SK-N-SH (cell line): ENCODE measurements at regions not wholly inside any gene's neighbourhood (a gene's known extent, or its start where the extent isn't known, plus 50 kb on each side); places are given as distances from the start of the nearest gene placed in this dataset.
A peak's percentile ranks its signal among the peaks of the same experiment; 100 is the strongest.

Experiments used
- CTCF ChIA-PET: fragments of 300-600, 350-600 bp; formaldehyde crosslinking; extraction: SDS; loops from one replicate; lab custom pipeline; 2021; lab: Yijun Ruan, JAX
- POLR2A ChIA-PET: fragments of 350-600 bp; sonication (Branson Sonifier 250); formaldehyde crosslinking; extraction: SDS; loops from one replicate; lab custom pipeline; 2020; ENCODE audit warnings: antibody characterized with exemption, inconsistent platforms; lab: Yijun Ruan, JAX
- DNase-seq: peaks from one replicate; pipeline ENCODE4 v3.0.0; 2012
- H2AFZ ChIP-seq: fragments of 200-600 bp; sonication (generic); 2 replicates; pipeline ENCODE4 v1.8.1; 2016; ENCODE audit warnings: antibody characterized with exemption, mild to moderate bottlenecking, low read depth
- H3F3A ChIP-seq: fragments of 200-600 bp; sonication (generic); replicated peaks from 2 replicates; pipeline ENCODE3; 2016; ENCODE audit warnings: antibody characterized with exemption, mild to moderate bottlenecking; ENCODE audit not compliant: insufficient read depth
- H3K27ac ChIP-seq, 2 experiments: fragments of 200-500 bp in 1 of 2; fragments of 200-600 bp in 1 of 2; sonication (Bioruptor generic) in 1 of 2; sonication (generic), shearing (Covaris generic) in 1 of 2; 2 replicates each; pipeline versions ENCODE4 v1.5.1 to v1.6.1; 2014 to 2016; ENCODE audit warnings: low read depth in 2 of 2, inconsistent platforms in 1 of 2, low read length in 1 of 2, mild to moderate bottlenecking in 1 of 2, mixed read lengths in 1 of 2
- H3K27me3 ChIP-seq: fragments of 200-600 bp; sonication (generic), shearing (Covaris generic); 2 replicates; pipeline ENCODE4 v1.6.1; 2016; ENCODE audit warnings: mixed run types; ENCODE audit not compliant: insufficient read depth
- H3K36me3 ChIP-seq, 2 experiments: fragments of 200-500 bp in 1 of 2; fragments of 200-600 bp in 1 of 2; sonication (Bioruptor generic) in 1 of 2; sonication (generic) in 1 of 2; replicated peaks in 1 of 2; 2 replicates each; pipeline versions ENCODE3 to v1.5.1; 2014 to 2016; ENCODE audit warnings: low read length in 1 of 2, mild to moderate bottlenecking in 1 of 2; ENCODE audit not compliant: insufficient read depth in 2 of 2, control insufficient read depth in 1 of 2
- H3K4me1 ChIP-seq, 2 experiments: fragments of 200-500 bp in 1 of 2; fragments of 200-600 bp in 1 of 2; sonication (Bioruptor generic) in 1 of 2; sonication (generic), shearing (Covaris generic) in 1 of 2; 2 replicates each; pipeline versions ENCODE4 v1.5.1 to v1.6.1; 2014 to 2016; ENCODE audit warnings: low read depth in 1 of 2, low read length in 1 of 2, mixed run types in 1 of 2; ENCODE audit not compliant: insufficient read depth in 2 of 2, control insufficient read depth in 1 of 2
- H3K4me2 ChIP-seq: fragments of 200-600 bp; sonication (generic), shearing (Covaris generic); 2 replicates; pipeline ENCODE4 v1.6.1; 2017; ENCODE audit warnings: mixed run types
- H3K4me3 ChIP-seq, 2 experiments: fragments of 200-500 bp in 1 of 2; fragments of 200-600 bp in 1 of 2; sonication (Bioruptor generic) in 1 of 2; sonication (generic), shearing (Covaris generic) in 1 of 2; 2 replicates each; pipeline versions ENCODE4 v1.5.1 to v1.8.1; 2014 to 2016; ENCODE audit warnings: low read depth in 2 of 2, inconsistent platforms in 1 of 2, low read length in 1 of 2, mild to moderate bottlenecking in 1 of 2, mixed read lengths in 1 of 2, moderate library complexity in 1 of 2
- H3K79me2 ChIP-seq: fragments of 200-600 bp; sonication (generic); 2 replicates; pipeline ENCODE4 v1.8.1; 2017; ENCODE audit warnings: mild to moderate bottlenecking; ENCODE audit not compliant: insufficient read depth
- H3K9ac ChIP-seq: fragments of 200-600 bp; sonication (generic); 2 replicates; pipeline ENCODE4 v1.6.1; 2017; ENCODE audit warnings: mixed run types
- H3K9me2 ChIP-seq: fragments of 200-600 bp; sonication (generic); 2 replicates; pipeline ENCODE4 v1.6.1; 2017; ENCODE audit warnings: mixed run types
- H3K9me3 ChIP-seq: fragments of 200-600 bp; sonication (generic); 2 replicates; pipeline ENCODE4 v1.6.1; 2017; ENCODE audit warnings: mixed run types, mild to moderate bottlenecking, moderate library complexity
- H4K20me1 ChIP-seq: fragments of 200-600 bp; sonication (generic); 2 replicates; pipeline ENCODE4 v1.6.1; 2017; ENCODE audit warnings: mild to moderate bottlenecking, mixed run types; ENCODE audit not compliant: insufficient read depth
- CTCF ChIP-seq: fragments of 200-600 bp; sonication (generic); IDR thresholded peaks from 2 replicates; pipeline ENCODE4 v1.6.1; 2017; ENCODE audit warnings: antibody characterized with exemption, mild to moderate bottlenecking, moderate library complexity
- ELF1 ChIP-seq: IDR thresholded peaks from 2 replicates; pipeline ENCODE4 v1.4.0; 2012
- EP300 ChIP-seq, 2 experiments: IDR thresholded peaks; 2 replicates each; pipeline versions ENCODE4 v1.4.0 to v1.6.1; 2012; ENCODE audit warnings: borderline replicate concordance in 1 of 2, low read depth in 1 of 2, low read length in 1 of 2
- FOXJ3 ChIP-seq: sonication (generic); formaldehyde crosslinking; IDR thresholded peaks from 2 replicates; pipeline ENCODE4 v1.5.1; 2020; ENCODE audit warnings: mild to moderate bottlenecking, missing genetic modification reagents
- GABPA ChIP-seq: IDR thresholded peaks from 2 replicates; pipeline ENCODE4 v1.4.0; 2012; ENCODE audit warnings: low read depth, mild to moderate bottlenecking
- GATA2 ChIP-seq: sonication (generic); formaldehyde crosslinking; IDR thresholded peaks from 2 replicates; pipeline ENCODE4 v1.5.0; 2020; ENCODE audit warnings: mild to moderate bottlenecking, missing genetic modification reagents
- JUND ChIP-seq: IDR thresholded peaks from 2 replicates; pipeline ENCODE4 v1.4.0; 2012
- NFIC ChIP-seq: IDR thresholded peaks from 2 replicates; pipeline ENCODE4 v1.4.0; 2012; ENCODE audit warnings: borderline replicate concordance
- NRF1 ChIP-seq: IDR thresholded peaks from 2 replicates; pipeline ENCODE4 v1.6.1; 2012; ENCODE audit warnings: low read depth, mild to moderate bottlenecking, low read length
- RAD21 ChIP-seq: IDR thresholded peaks from 2 replicates; pipeline ENCODE4 v1.6.1; 2012; ENCODE audit warnings: mild to moderate bottlenecking, low read length
- RCOR1 ChIP-seq: fragments of 150-350 bp; IDR thresholded peaks from 2 replicates; pipeline ENCODE4 v1.6.1; 2017; ENCODE audit warnings: antibody characterized with exemption, low read length
- REST ChIP-seq: IDR thresholded peaks from 2 replicates; pipeline ENCODE4 v1.6.1; 2012; ENCODE audit warnings: mild to moderate bottlenecking, low read depth, low read length, moderate library complexity
- RXRA ChIP-seq: IDR thresholded peaks from 2 replicates; pipeline ENCODE4 v1.4.0; 2012; ENCODE audit warnings: low read depth, mild to moderate bottlenecking, borderline replicate concordance
- SMC3 ChIP-seq: IDR thresholded peaks from 2 replicates; pipeline ENCODE4 v1.6.1; 2012; ENCODE audit warnings: low read depth, low read length, improper control_type of control experiment
- USF2 ChIP-seq: fragments of 150-350 bp; IDR thresholded peaks from 2 replicates; pipeline ENCODE4 v1.6.1; 2017; ENCODE audit warnings: antibody characterized with exemption, low read length, low read depth, borderline replicate concordance
- YY1 ChIP-seq: IDR thresholded peaks from 2 replicates; pipeline ENCODE4 v1.4.0; 2012; ENCODE audit warnings: low read depth, mild to moderate bottlenecking
- WGBS: methylation state at CpG from one replicate; pipeline ENCODE4 v1.1.6; 2017; ENCODE audit warnings: low lambda C conversion rate; 5-methylcytosine and 5-hydroxymethylcytosine counted together
- TF ChIP-seq, protein P1 (sequence below): IDR thresholded peaks from 2 replicates; pipeline ENCODE4 v1.4.0; 2012; ENCODE audit warnings: low read depth, borderline replicate concordance
- TF ChIP-seq, protein P2 (sequence below): IDR thresholded peaks from 2 replicates; pipeline ENCODE4; 2012
- TF ChIP-seq, protein P3 (sequence below): IDR thresholded peaks from 2 replicates; pipeline ENCODE4 v1.4.0; 2012; ENCODE audit warnings: low read depth

- TF ChIP-seq EP300 (IDR thresholded peaks at IDR 0.05; ENCODE audit: borderline replicate concordance in 1 of 2, low read depth in 1 of 2, low read length in 1 of 2), result peak in 1 of 2 experiments; percentile 62; a peak in 1 of 4 replicates
- TF ChIP-seq GATA2 (CRISPR knock-in tag), result peak; percentile 52
- TF ChIP-seq NRF1, result no peak
- TF ChIP-seq YY1, result no peak
- TF ChIP-seq SMC3, result no peak
- TF ChIP-seq GABPA, result no peak
- peak; percentile 83; the same call in 1 of the 2 replicates for TF ChIP-seq FOXJ3 (CRISPR knock-in tag)
- TF ChIP-seq USF2, result no peak; the same call in 1 of the 2 replicates
- TF ChIP-seq JUND, result no peak
- TF ChIP-seq RAD21, result peak; percentile 39
Observed at GRCh38 chr18:71028285-71028762, 739.5 kb downstream of the SOCS6 start (continued).

DNA sequence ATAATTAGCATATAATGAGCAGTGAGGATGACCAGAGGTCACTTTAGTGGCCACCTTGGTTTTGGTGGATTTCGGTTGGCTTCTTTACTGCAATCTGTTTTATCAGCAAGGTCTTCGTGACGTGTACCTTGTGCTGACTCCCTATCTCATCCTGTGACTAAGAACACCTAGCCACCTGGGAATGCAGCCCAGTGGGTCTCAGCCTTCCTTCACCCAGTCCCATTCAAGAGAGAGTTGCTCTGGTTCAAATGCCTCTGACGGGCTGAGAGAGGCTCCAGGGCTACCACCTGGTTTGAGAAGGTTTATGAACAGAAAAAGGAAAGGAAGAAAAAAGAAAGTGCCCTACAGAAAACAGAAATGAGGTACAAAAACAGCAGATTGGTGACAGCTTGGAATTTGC is 738.7 kb downstream of the SOCS6 start:
- ChIA-PET POLR2A (no interaction called here), CTCF (no interaction called here)
- peak overlapping the region in 1 of 2 experiments; percentile 98; a peak in 2 of 4 replicates for H3K27ac ChIP-seq
- H3F3A ChIP-seq, result no peaks in the 10 kb centered on the region
- H2AFZ ChIP-seq, result 0 out of 2 replicates have a peak overlapping the region, but pooled peaks have one; percentile 35
- no peaks in the 10 kb centered on the region for H3K79me2 ChIP-seq
- H3K4me3 ChIP-seq, result no peak overlapping the region
- TF ChIP-seq CTCF (no peak), RAD21 (no peak), RCOR1 (no peak), RXRA (no peak), REST (no peak), USF2 (no peak), YY1 (no peak), GATA2 (CRISPR knock-in tag) (no peak), ELF1 (no peak), SMC3 (no peak), NFIC (no peak)
- TF ChIP-seq, protein P1, sequence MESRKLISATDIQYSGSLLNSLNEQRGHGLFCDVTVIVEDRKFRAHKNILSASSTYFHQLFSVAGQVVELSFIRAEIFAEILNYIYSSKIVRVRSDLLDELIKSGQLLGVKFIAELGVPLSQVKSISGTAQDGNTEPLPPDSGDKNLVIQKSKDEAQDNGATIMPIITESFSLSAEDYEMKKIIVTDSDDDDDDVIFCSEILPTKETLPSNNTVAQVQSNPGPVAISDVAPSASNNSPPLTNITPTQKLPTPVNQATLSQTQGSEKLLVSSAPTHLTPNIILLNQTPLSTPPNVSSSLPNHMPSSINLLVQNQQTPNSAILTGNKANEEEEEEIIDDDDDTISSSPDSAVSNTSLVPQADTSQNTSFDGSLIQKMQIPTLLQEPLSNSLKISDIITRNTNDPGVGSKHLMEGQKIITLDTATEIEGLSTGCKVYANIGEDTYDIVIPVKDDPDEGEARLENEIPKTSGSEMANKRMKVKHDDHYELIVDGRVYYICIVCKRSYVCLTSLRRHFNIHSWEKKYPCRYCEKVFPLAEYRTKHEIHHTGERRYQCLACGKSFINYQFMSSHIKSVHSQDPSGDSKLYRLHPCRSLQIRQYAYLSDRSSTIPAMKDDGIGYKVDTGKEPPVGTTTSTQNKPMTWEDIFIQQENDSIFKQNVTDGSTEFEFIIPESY, result no peak
- TF ChIP-seq, protein P2, sequence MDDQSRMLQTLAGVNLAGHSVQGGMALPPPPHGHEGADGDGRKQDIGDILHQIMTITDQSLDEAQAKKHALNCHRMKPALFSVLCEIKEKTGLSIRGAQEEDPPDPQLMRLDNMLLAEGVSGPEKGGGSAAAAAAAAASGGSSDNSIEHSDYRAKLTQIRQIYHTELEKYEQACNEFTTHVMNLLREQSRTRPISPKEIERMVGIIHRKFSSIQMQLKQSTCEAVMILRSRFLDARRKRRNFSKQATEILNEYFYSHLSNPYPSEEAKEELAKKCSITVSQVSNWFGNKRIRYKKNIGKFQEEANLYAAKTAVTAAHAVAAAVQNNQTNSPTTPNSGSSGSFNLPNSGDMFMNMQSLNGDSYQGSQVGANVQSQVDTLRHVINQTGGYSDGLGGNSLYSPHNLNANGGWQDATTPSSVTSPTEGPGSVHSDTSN, result no peak
- TF ChIP-seq, protein P3, sequence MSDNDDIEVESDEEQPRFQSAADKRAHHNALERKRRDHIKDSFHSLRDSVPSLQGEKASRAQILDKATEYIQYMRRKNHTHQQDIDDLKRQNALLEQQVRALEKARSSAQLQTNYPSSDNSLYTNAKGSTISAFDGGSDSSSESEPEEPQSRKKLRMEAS, result no peak
- no peaks in the 10 kb centered on the region for H3K9me2 ChIP-seq
- no peak overlapping the region for H3K4me2 ChIP-seq
- H4K20me1 ChIP-seq, result no peaks in the 10 kb centered on the region
- no peak overlapping the region for H3K9ac ChIP-seq
- peaks cover 0 to 21% of the 10 kb centered on the region in 2 experiments; a peak in 1 of 4 replicates for H3K4me1 ChIP-seq
- H3K27me3 ChIP-seq, result no peaks in the 10 kb centered on the region
- no peaks in the 10 kb centered on the region for H3K36me3 ChIP-seq
- H3K9me3 ChIP-seq, result no peaks in the 10 kb centered on the region
- 85% methylated on average over 4 of the region's 4 CpGs for WGBS
- no peak for DNase-seq
